Tibial nerve (tissue), 4 donors: ENCODE measurements at regions not wholly inside any gene's neighbourhood (a gene's known extent, or its start where the extent isn't known, plus 50 kb on each side); places are given as distances from the start of the nearest gene placed in this dataset.
"Not testable (repeated sequence)": the region's sequence is repeated elsewhere in the genome, so short reads cannot be mapped to it uniquely, and the experiment has no call there.

Source experiments
- DNase-seq, 2 donors: peaks; one replicate each; pipeline ENCODE4 v3.0.0-alpha.2; 2019; ENCODE audit warnings: low spot score in 2 of 2
- H3K27ac ChIP-seq, 4 donors: fragments of 200-600 bp; sonication (generic) in 3 of 4; one replicate each; pipeline ENCODE4 v1.5.1; 2017 to 2019; ENCODE audit warnings: mild to moderate bottlenecking in 1 of 4
- H3K27me3 ChIP-seq, 2 donors: fragments of 200-600 bp; sonication (generic) in 1 of 2; one replicate each; pipeline versions ENCODE4 v1.5.1 to v1.6.0; 2017 to 2019
- H3K36me3 ChIP-seq, 3 donors: fragments of 200-600 bp; sonication (generic); one replicate each; pipeline ENCODE4 v1.5.1; 2018 to 2019
- H3K4me1 ChIP-seq, 4 donors: fragments of 200-600 bp; sonication (generic) in 3 of 4; one replicate each; pipeline ENCODE4 v1.5.1; 2017 to 2019
- H3K4me3 ChIP-seq, 4 donors: fragments of 200-600 bp; sonication (generic) in 3 of 4; one replicate each; pipeline ENCODE4 v1.5.1; 2017 to 2019; ENCODE audit warnings: mild to moderate bottlenecking in 1 of 4, moderate library complexity in 1 of 4
- H3K9me3 ChIP-seq, 4 donors: fragments of 200-600 bp; sonication (generic) in 3 of 4; one replicate each; pipeline ENCODE4 v1.5.1; 2017 to 2019
- CTCF ChIP-seq, 5 experiments: fragments of 200-600 bp in 3 of 5; fragments of 450-650 bp in 2 of 5; sonication (generic) in 3 of 5; IDR thresholded peaks; one replicate each; pipeline ENCODE4 v1.5.1; 2016 to 2019; ENCODE audit warnings: antibody characterized with exemption in 5 of 5, mild to moderate bottlenecking in 3 of 5, moderate library complexity in 2 of 5
- EP300 ChIP-seq, 2 donors: sonication (generic); formaldehyde crosslinking; IDR thresholded peaks; one replicate each; pipeline ENCODE4 v1.6.1; 2017; ENCODE audit warnings: antibody characterized with exemption in 2 of 2, mild to moderate bottlenecking in 1 of 2
- POLR2A ChIP-seq, 2 donors: fragments of 450-650 bp; IDR thresholded peaks; one replicate each; pipeline ENCODE4 v1.6.1; 2017; ENCODE audit warnings: antibody characterized with exemption in 2 of 2, mild to moderate bottlenecking in 2 of 2, moderate library complexity in 2 of 2
- WGBS, 2 donors: methylation state at CpG; one replicate each; pipeline ENCODE4 v1.1.5; 2018; 5-methylcytosine and 5-hydroxymethylcytosine counted together

- Histone ChIP-seq H3K36me3 (no peaks in the 10 kb centered on the region), H3K4me3 (no peak overlapping the region), H3K27ac (no peak overlapping the region), H3K27me3 (no peaks in the 10 kb centered on the region), H3K9me3 (no peaks in the 10 kb centered on the region), H3K4me1 (no peaks in the 10 kb centered on the region)
- no peak for DNase-seq
- TF ChIP-seq EP300 (IDR thresholded peaks at IDR 0.05) (no peak), POLR2A (IDR thresholded peaks at IDR 0.05) (no peak), CTCF (IDR thresholded peaks at IDR 0.05) (no peak)
Measured at GRCh38 chr6:80508885-80509630, 402.6 kb downstream of the BCKDHB start.

- H3K27me3 ChIP-seq = no peaks in the 10 kb centered on the region
Measured at GRCh38 chr6:80504882-80505281, 398.4 kb downstream of the BCKDHB start.

GRCh38 chr6:80503660-80504059 lies 397.2 kb downstream of the BCKDHB start:
- no peaks in the 10 kb centered on the region for H3K36me3 ChIP-seq
- DNase-seq = no peak
- H3K4me3 ChIP-seq = no peak overlapping the region
- no peaks in the 10 kb centered on the region for H3K27me3 ChIP-seq
- H3K9me3 ChIP-seq = no peaks in the 10 kb centered on the region
- TF ChIP-seq EP300 (IDR thresholded peaks at IDR 0.05) = no peak
- no peak for TF ChIP-seq CTCF (IDR thresholded peaks at IDR 0.05)
- TF ChIP-seq POLR2A (IDR thresholded peaks at IDR 0.05) = no peak
- no peak overlapping the region for H3K27ac ChIP-seq
- H3K4me1 ChIP-seq = no peaks in the 10 kb centered on the region
- WGBS, 2 donors = 84% methylated on average over 2 of the region's 2 CpGs

More at GRCh38 chr6:80504882-80505281, 398.4 kb downstream of the BCKDHB start:
- WGBS, 2 donors = 64 to 71% methylated on average over 3 of the region's 3 CpGs
- no peaks in the 10 kb centered on the region for H3K9me3 ChIP-seq
- no peaks in the 10 kb centered on the region for H3K4me1 ChIP-seq
- no peak overlapping the region for H3K4me3 ChIP-seq
- H3K27ac ChIP-seq = no peak overlapping the region
- no peaks in the 10 kb centered on the region for H3K36me3 ChIP-seq
- TF ChIP-seq EP300 (IDR thresholded peaks at IDR 0.05) = no peak
- no peak for TF ChIP-seq CTCF (IDR thresholded peaks at IDR 0.05)
- TF ChIP-seq POLR2A (IDR thresholded peaks at IDR 0.05) = no peak
- no peak for DNase-seq

- Histone ChIP-seq H3K27ac (no peak overlapping the region), H3K36me3 (no peaks in the 10 kb centered on the region), H3K4me3 (no peak overlapping the region), H3K9me3 (no peaks in the 10 kb centered on the region), H3K4me1 (no peaks in the 10 kb centered on the region), H3K27me3 (no peaks in the 10 kb centered on the region)
- TF ChIP-seq EP300 (IDR thresholded peaks at IDR 0.05) (no peak), CTCF (IDR thresholded peaks at IDR 0.05) (no peak)
- WGBS, 2 donors = 78 to 80% methylated on average over 1 of the region's 1 CpG
- no peak for DNase-seq
Measured at GRCh38 chr6:80502871-80503270, 396.4 kb downstream of the BCKDHB start.

- H3K4me3 ChIP-seq = no peak overlapping the region
- no peaks in the 10 kb centered on the region for H3K36me3 ChIP-seq
- TF ChIP-seq EP300 (IDR thresholded peaks at IDR 0.05) = no peak
- H3K9me3 ChIP-seq = no peaks in the 10 kb centered on the region
- no peaks in the 10 kb centered on the region for H3K27me3 ChIP-seq
- 64 to 82% methylated on average over 4 of the region's 4 CpGs for WGBS, 2 donors
- no peak overlapping the region for H3K27ac ChIP-seq
- no peak for DNase-seq
- no peaks in the 10 kb centered on the region for H3K4me1 ChIP-seq
Measured at GRCh38 chr6:80501636-80502035, 395.2 kb downstream of the BCKDHB start.

GRCh38 chr6:80497696-80498486 lies 391.4 kb downstream of the BCKDHB start:
- H3K27me3 ChIP-seq, DNase-seq, H3K4me3 ChIP-seq, H3K27ac ChIP-seq, H3K4me1 ChIP-seq, H3K36me3 ChIP-seq, H3K9me3 ChIP-seq: not testable (repeated sequence)
- WGBS, 2 donors = 84 to 88% methylated on average over 16 of the region's 18 CpGs
